Type B pancreatic cell (in vitro differentiated cells): ENCODE measurements at regions not wholly inside any gene's neighbourhood (a gene's known extent, or its start where the extent isn't known, plus 50 kb on each side); places are given as distances from the start of the nearest gene placed in this dataset.

Source experiments
- DNase-seq: peaks from one replicate; pipeline ENCODE4 v3.0.0; 2021; ENCODE audit warnings: mixed read lengths; ENCODE audit not compliant: unreplicated experiment; ENCODE audit errors: extremely low spot score
- H3K27ac Mint-ChIP-seq: 2 replicates; pipeline ENCODE4 v1.8.0; 2021; ENCODE audit warnings: mild to moderate bottlenecking, mixed read lengths
- H3K27me3 Mint-ChIP-seq: 2 replicates; pipeline ENCODE4 v1.8.0; 2021; ENCODE audit warnings: mixed read lengths
- H3K36me3 Mint-ChIP-seq: 2 replicates; pipeline ENCODE4 v1.8.0; 2021; ENCODE audit warnings: mixed read lengths
- H3K4me1 Mint-ChIP-seq: one replicate; pipeline ENCODE4 v1.8.0; 2021; ENCODE audit warnings: mixed read lengths; ENCODE audit not compliant: unreplicated experiment
- H3K4me3 Mint-ChIP-seq: 2 replicates; pipeline ENCODE4 v1.8.0; 2021; ENCODE audit warnings: mild to moderate bottlenecking, mixed read lengths
- H3K9me3 Mint-ChIP-seq: 2 replicates; pipeline ENCODE4 v1.8.0; 2021; ENCODE audit warnings: mixed read lengths
- TF ChIP-seq, protein P1 (sequence below): fragments of 200-600 bp; sonication (generic); conservative IDR thresholded peaks from 2 replicates; pipeline ENCODE4 v1.5.0; 2021; ENCODE audit warnings: antibody characterized with exemption, mild to moderate bottlenecking

DNA sequence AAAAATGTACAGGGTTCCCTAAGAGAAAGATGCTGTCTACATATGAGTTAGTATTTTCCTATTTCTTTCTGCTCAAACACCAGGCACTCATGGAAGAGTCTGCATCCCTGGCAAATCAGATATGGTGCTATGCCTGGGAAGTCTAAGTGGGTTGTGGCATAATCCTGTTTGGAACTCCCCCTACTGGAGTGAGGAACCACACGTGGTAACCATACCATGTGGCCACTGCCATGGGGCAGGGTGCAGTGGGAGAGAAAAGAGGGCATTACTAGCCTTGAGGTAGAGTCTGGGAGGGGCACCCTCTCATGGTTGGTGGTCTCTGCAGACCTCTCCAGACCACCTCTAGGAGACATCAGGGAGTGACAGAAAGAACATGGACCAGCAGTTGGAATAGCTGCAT is 257.9 kb upstream of the ATP5MC3 start:
- peaks cover 26% of the 10 kb centered on the region for H3K27me3 Mint-ChIP-seq
- no peak for DNase-seq
- H3K4me1 Mint-ChIP-seq = peaks cover 19% of the 10 kb centered on the region
- TF ChIP-seq, protein P1, sequence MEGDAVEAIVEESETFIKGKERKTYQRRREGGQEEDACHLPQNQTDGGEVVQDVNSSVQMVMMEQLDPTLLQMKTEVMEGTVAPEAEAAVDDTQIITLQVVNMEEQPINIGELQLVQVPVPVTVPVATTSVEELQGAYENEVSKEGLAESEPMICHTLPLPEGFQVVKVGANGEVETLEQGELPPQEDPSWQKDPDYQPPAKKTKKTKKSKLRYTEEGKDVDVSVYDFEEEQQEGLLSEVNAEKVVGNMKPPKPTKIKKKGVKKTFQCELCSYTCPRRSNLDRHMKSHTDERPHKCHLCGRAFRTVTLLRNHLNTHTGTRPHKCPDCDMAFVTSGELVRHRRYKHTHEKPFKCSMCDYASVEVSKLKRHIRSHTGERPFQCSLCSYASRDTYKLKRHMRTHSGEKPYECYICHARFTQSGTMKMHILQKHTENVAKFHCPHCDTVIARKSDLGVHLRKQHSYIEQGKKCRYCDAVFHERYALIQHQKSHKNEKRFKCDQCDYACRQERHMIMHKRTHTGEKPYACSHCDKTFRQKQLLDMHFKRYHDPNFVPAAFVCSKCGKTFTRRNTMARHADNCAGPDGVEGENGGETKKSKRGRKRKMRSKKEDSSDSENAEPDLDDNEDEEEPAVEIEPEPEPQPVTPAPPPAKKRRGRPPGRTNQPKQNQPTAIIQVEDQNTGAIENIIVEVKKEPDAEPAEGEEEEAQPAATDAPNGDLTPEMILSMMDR = no peak
- no peak overlapping the region for H3K27ac Mint-ChIP-seq
- no peak overlapping the region for H3K4me3 Mint-ChIP-seq
- H3K9me3 Mint-ChIP-seq = no peaks in the 10 kb centered on the region
- H3K36me3 Mint-ChIP-seq = no peaks in the 10 kb centered on the region

DNA sequence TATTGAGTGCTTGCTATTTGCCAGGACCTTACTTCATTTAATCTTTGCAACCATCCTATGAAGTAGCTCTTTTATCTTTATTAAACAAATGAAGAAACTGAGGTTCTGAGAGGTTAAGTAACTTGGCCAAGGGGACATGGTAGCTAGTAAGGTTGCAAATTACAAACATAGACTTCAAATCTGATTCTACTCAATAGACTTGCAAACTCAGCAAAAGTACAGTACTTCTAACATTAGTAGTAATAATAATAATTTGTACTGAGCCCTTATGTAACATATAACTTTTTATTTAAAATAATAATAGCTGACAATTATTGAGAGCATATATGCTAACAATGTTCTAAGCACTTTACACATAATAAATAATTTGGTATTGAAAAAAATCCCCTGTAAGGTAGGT is 255.7 kb upstream of the ATP5MC3 start:
- Mint-ChIP-seq H3K36me3 (no peaks in the 10 kb centered on the region), H3K27ac (no peak overlapping the region), H3K4me3 (no peak overlapping the region), H3K4me1 (peaks cover 15% of the 10 kb centered on the region), H3K27me3 (peaks cover 20% of the 10 kb centered on the region), H3K9me3 (no peaks in the 10 kb centered on the region)
- TF ChIP-seq, protein P1 = no peak
- DNase-seq = no peak

DNA sequence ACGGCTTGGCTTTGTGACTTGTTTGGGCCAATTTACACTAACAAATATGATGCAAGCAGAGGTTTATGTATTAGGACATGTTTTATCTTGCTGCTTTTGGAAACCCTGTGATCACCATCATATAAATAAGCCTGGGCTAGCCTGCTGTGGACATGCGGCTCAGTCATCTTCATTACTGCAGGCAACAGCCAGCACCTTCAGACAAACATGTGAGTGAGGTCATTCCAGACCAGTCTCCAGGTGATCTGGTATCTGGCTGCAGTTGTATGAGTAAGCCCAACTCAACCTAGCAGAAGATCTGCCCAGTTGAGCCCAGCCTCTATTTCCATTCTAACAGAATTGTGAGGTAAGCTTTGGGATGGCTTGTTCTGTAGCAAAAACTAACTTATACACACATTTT is 254.6 kb upstream of the ATP5MC3 start:
- TF ChIP-seq, protein P1 = no peak
- Mint-ChIP-seq H3K9me3 (no peaks in the 10 kb centered on the region), H3K4me1 (peaks cover 16% of the 10 kb centered on the region), H3K36me3 (no peaks in the 10 kb centered on the region), H3K4me3 (no peak overlapping the region), H3K27me3 (peaks cover 11% of the 10 kb centered on the region), H3K27ac (no peak overlapping the region)
- DNase-seq = no peak

DNA sequence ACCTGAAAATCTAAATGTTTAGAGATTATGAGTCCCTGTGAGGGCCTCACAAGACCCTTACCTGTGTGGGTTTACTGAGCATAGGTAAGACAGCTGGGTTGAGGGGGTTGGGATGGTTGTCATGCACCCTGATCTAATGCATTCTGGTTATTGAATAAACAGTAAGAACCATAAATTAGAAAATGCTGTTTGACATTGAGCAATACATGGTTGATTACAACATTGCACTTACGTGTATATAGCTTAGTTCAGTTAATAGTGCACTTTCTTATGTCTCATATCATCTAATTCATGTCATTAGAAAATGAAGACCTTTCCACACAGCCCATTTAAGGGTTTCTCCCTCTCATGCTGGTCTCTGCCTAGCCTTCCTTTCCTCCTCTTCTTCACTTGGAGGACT is 253.5 kb upstream of the ATP5MC3 start:
- Mint-ChIP-seq H3K27ac (no peak overlapping the region), H3K4me1 (peaks cover 16% of the 10 kb centered on the region), H3K9me3 (peaks cover under 1% of the 10 kb centered on the region), H3K4me3 (no peak overlapping the region), H3K27me3 (peaks cover 3% of the 10 kb centered on the region), H3K36me3 (no peaks in the 10 kb centered on the region)
- TF ChIP-seq, protein P1 = no peak
- no peak for DNase-seq

DNA sequence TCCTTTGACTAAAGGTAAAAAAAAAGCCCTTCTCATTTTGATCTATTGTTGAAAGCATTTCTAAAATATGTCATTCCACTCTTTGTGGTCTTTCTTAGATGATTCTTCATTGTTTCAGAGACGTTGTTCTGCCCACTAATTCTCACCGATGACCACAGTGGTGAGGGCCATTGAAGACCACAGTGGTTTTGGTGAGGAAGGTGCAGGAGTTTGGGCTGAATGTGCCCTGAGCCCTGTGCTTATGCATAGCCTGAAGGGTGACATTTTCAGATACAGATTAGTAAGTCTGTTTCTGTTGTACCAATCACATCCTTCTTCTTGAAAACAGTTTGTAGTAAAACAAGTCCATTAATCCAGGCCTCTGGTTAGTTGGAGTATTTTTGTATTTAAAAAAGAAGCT is 251.3 kb upstream of the ATP5MC3 start:
- peaks cover 5% of the 10 kb centered on the region for H3K9me3 Mint-ChIP-seq
- H3K4me1 Mint-ChIP-seq = peaks cover 16% of the 10 kb centered on the region
- TF ChIP-seq, protein P1 = no peak
- H3K36me3 Mint-ChIP-seq = no peaks in the 10 kb centered on the region
- no peak for DNase-seq
- no peak overlapping the region for H3K4me3 Mint-ChIP-seq
- H3K27me3 Mint-ChIP-seq = no peaks in the 10 kb centered on the region
- no peak overlapping the region for H3K27ac Mint-ChIP-seq

DNA sequence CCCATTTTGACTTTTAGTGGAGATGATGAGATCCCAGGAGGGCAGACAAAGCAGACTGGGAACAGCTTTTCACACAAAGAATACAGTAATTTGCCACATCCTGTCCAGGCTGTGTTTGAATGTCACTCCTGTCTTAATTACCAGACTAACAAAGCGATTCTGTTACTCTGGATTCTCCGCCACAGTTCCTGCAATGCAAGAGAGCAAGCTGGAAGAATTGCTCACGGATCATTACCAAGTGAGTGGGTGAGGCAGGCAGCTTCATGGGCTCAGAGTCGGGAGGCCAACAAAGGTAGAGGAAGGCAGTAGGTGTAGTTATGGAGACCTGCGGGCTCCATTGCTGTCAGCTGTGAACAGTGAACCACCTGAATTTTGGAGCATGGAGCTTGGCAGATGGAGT is 250.5 kb upstream of the ATP5MC3 start:
- Mint-ChIP-seq H3K27me3 (no peaks in the 10 kb centered on the region), H3K4me3 (no peak overlapping the region), H3K9me3 (peaks cover 5% of the 10 kb centered on the region), H3K27ac (no peak overlapping the region), H3K36me3 (no peaks in the 10 kb centered on the region), H3K4me1 (peaks cover 16% of the 10 kb centered on the region)
- TF ChIP-seq, protein P1 = no peak
- no peak for DNase-seq
